ENCODE measurements at regions not wholly inside any gene's neighbourhood (a gene's known extent, or its start where the extent isn't known, plus 50 kb on each side); places are given as distances from the start of the nearest gene placed in this dataset.

GRCh38 chr11:33620423-33621171, 80.0 kb downstream of the C11orf91 start:
- no peak for TF ChIP-seq CTCF (IDR thresholded peaks at IDR 0.05)
- no peaks in the 10 kb centered on the region for H3K27me3 ChIP-seq (ENCODE audit: insufficient read depth in 3 of 3, low read length in 2 of 3)
- intact Hi-C loops (cut with DNase I): no loop called here
- no peaks in the 10 kb centered on the region for H3K36me3 ChIP-seq (ENCODE audit: insufficient read depth in 1 of 2, low read depth in 1 of 2)
- H3K9me3 ChIP-seq: no peaks in the 10 kb centered on the region
- ATAC-seq (no peak), DNase-seq (no peak)
- H3K4me3 ChIP-seq: no peak overlapping the region
- no peak overlapping the region for H3K27ac ChIP-seq
- no peaks in the 10 kb centered on the region for H3K4me1 ChIP-seq
- WGBS, 3 donors: 55 to 64% (median 59%) methylated on average over 6 of the region's 6 CpGs

GRCh38 chr11:33618956-33619355, 81.7 kb downstream of the C11orf91 start:
- no peaks in the 10 kb centered on the region for H3K27me3 ChIP-seq (ENCODE audit: insufficient read depth in 3 of 3, low read length in 2 of 3)
- ATAC-seq (no peak), DNase-seq (no peak)
- TF ChIP-seq CTCF (IDR thresholded peaks at IDR 0.05): no peak
- H3K4me1 ChIP-seq: no peaks in the 10 kb centered on the region
- no peak overlapping the region for H3K27ac ChIP-seq
- WGBS, 3 donors: 65 to 80% (median 68%) methylated on average over 7 of the region's 7 CpGs
- H3K4me3 ChIP-seq: no peak overlapping the region
- intact Hi-C loops (cut with DNase I): no loop called here
- no peaks in the 10 kb centered on the region for H3K9me3 ChIP-seq
- H3K36me3 ChIP-seq (ENCODE audit: insufficient read depth in 1 of 2, low read depth in 1 of 2): no peaks in the 10 kb centered on the region

- Histone ChIP-seq H3K4me1 (no peaks in the 10 kb centered on the region), H3K4me3 (no peak overlapping the region), H3K9me3 (no peaks in the 10 kb centered on the region), H3K36me3 (ENCODE audit: insufficient read depth in 1 of 2, low read depth in 1 of 2) (no peaks in the 10 kb centered on the region), H3K27ac (no peak overlapping the region), H3K27me3 (ENCODE audit: insufficient read depth in 3 of 3, low read length in 2 of 3) (no peaks in the 10 kb centered on the region)
- no peak for TF ChIP-seq CTCF (IDR thresholded peaks at IDR 0.05)
- DNase-seq (no peak), ATAC-seq (no peak)
- intact Hi-C loops (cut with DNase I): no loop called here
- 83 to 85% (median 84%) methylated on average over 10 of the region's 10 CpGs for WGBS, 3 donors
Measured at GRCh38 chr11:33618351-33618710, 82.3 kb downstream of the C11orf91 start.

GRCh38 chr11:33617672-33618350, 82.8 kb downstream of the C11orf91 start:
- intact Hi-C loops (cut with DNase I): no loop called here

More at GRCh38 chr11:33617672-33618350, 82.8 kb downstream of the C11orf91 start:
- DNase-seq (no peak), ATAC-seq (no peak)
- WGBS, 3 donors: 87 to 92% (median 87%) methylated on average over 8 of the region's 8 CpGs
- Histone ChIP-seq H3K36me3 (ENCODE audit: insufficient read depth in 1 of 2, low read depth in 1 of 2) (no peaks in the 10 kb centered on the region), H3K27me3 (ENCODE audit: insufficient read depth in 3 of 3, low read length in 2 of 3) (no peaks in the 10 kb centered on the region), H3K4me1 (no peaks in the 10 kb centered on the region), H3K27ac (no peak overlapping the region), H3K4me3 (no peak overlapping the region), H3K9me3 (no peaks in the 10 kb centered on the region)
- TF ChIP-seq CTCF (IDR thresholded peaks at IDR 0.05): no peak

Data from psoas muscle (tissue), 7 donors.